NCI-H82 (cell line): ENCODE measurements at regions not wholly inside any gene's neighbourhood (a gene's known extent, or its start where the extent isn't known, plus 50 kb on each side); places are given as distances from the start of the nearest gene placed in this dataset.
"Not testable (repeated sequence)": the region's sequence is repeated elsewhere in the genome, so short reads cannot be mapped to it uniquely, and the experiment has no call there.

Source experiments
- DNase-seq: peaks from one replicate; lab custom pipeline; 2025; lab: John Stamatoyannopoulos, UW

- no peak for DNase-seq
These were observed 51.4 kb downstream of the MRPL36 start for GRCh38 chr5:1748271-1748670.

GRCh38 chr5:1747803-1748085, 51.9 kb downstream of the MRPL36 start:
- no peak for DNase-seq

- DNase-seq: no peak
These were observed 52.4 kb downstream of the MRPL36 start for GRCh38 chr5:1747079-1747802.

GRCh38 chr5:1746371-1747078, 53.1 kb downstream of the MRPL36 start:
- no peak for DNase-seq

GRCh38 chr5:1745796-1746370, 53.8 kb downstream of the MRPL36 start:
- DNase-seq: no peak

- no peak for DNase-seq
These were observed 54.4 kb downstream of the MRPL36 start for GRCh38 chr5:1745123-1745795.

GRCh38 chr5:1744393-1745122, 55.1 kb downstream of the MRPL36 start:
- DNase-seq: no peak

- no peak for DNase-seq
These were observed 55.9 kb downstream of the MRPL36 start for GRCh38 chr5:1743769-1744085.

- no peak for DNase-seq
These were observed 56.4 kb downstream of the MRPL36 start for GRCh38 chr5:1743061-1743768.

GRCh38 chr5:1737790-1738405, 61.7 kb downstream of the MRPL36 start:
- peak; percentile 41 for DNase-seq

- DNase-seq: no peak
These were observed 62.5 kb downstream of the MRPL36 start for GRCh38 chr5:1736889-1737711.

GRCh38 chr5:1736065-1736464, 63.6 kb downstream of the MRPL36 start:
- DNase-seq: no peak

- DNase-seq: no peak
These were observed 64.2 kb downstream of the MRPL36 start for GRCh38 chr5:1735320-1735970.

- DNase-seq: no peak
These were observed 64.7 kb downstream of the MRPL36 start for GRCh38 chr5:1734908-1735289.

- DNase-seq: no peak
These were observed 65.2 kb downstream of the MRPL36 start for GRCh38 chr5:1734271-1734907.

GRCh38 chr5:1733369-1733768, 66.3 kb downstream of the MRPL36 start:
- no peak for DNase-seq

GRCh38 chr5:1732945-1733344, 66.7 kb downstream of the MRPL36 start:
- no peak for DNase-seq

GRCh38 chr5:1732238-1732941, 67.2 kb downstream of the MRPL36 start:
- DNase-seq: no peak

GRCh38 chr5:1731855-1732237, 67.8 kb downstream of the MRPL36 start:
- DNase-seq: not testable (repeated sequence)
